ENCODE measurements at regions not wholly inside any gene's neighbourhood (a gene's known extent, or its start where the extent isn't known, plus 50 kb on each side); places are given as distances from the start of the nearest gene placed in this dataset.

- DNase-seq (ENCODE audit: low read depth) = no peak
Observed at GRCh38 chr21:35644523-35644922, 415.8 kb downstream of the SETD4 start.

DNA sequence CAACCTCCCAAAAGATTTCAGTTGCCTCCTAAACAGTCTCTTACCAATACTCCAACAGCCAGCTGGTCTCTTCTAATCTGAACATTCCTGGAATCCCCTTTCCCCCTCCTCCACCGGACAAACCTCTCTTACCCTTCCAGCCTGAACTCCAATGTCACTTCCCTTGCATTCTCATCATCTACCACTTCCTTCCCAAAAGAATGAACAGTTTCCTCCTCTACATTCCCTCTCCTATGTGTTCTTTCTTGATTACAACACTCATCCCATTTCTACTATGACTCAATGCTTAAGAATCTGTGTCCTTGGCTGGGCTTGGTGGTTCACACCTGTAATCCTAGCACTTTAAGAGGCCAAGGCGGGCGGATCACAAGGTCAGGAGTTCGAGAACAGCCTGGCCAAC, 417.1 kb downstream of the SETD4 start:
- DNase-seq (ENCODE audit: low read depth) = peak; percentile 26

DNA sequence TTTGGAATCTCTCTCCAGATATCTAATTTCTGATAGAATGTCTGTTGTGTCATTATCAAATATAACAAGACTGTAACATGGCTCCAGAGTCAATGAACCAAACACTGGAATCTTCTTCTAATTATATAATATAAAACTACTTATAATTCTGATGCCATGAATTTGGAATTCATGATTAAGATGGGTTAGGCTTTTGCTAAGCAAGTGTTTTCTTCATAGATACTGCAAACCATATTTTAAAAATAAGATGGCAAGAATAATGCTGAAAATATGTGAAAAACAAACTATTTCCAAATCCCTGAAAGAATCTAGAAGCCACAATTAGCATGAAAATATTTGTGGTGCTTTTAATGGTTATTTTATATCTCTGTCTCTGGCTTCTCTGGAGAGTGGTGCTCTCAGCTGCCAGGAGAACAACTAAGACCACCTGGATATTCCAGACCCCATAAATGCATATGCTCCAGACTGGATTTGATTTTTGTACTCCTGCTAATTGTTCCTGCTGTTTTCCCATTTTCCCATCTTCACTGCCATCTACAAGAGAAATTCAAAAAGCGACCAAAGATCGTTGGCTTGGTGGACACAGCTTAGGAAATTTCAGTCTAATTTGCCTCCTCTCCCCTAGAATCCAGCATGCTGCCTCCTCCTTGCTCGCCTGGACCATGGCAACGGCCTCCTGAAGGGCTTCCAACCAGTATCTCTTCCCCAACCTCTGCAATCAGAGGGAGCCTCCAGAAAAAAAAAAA, 418.9 kb downstream of the SETD4 start:
- DNase-seq (ENCODE audit: low read depth) = no peak

- no peak for DNase-seq (ENCODE audit: low read depth)
Observed at GRCh38 chr21:35637431-35637830, 422.9 kb downstream of the SETD4 start.

- DNase-seq (ENCODE audit: low read depth) = no peak
Observed at GRCh38 chr21:35635994-35636393, 424.3 kb downstream of the SETD4 start.

DNA sequence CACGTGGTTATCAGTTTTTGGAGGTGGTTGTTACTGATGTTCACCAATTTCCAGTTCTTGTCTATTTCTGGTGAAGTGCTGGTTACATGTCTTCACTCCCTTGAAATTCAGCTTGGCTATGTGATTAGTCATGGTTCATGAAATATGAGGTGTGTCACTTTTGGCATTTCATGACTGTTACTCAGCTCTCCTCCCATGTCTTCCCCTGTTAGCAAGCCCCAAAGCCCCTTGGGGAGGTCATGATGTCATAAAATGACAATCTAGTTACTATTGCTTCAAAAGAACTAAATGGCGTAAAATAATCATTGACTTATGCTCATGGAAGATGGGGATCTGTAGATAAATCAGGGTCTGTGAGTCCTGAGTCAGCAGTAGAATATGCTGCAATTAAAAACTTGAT, 425.1 kb downstream of the SETD4 start:
- no peak for DNase-seq (ENCODE audit: low read depth)

GRCh38 chr21:35633501-35633900, 426.8 kb downstream of the SETD4 start:
- no peak for DNase-seq (ENCODE audit: low read depth)

DNA sequence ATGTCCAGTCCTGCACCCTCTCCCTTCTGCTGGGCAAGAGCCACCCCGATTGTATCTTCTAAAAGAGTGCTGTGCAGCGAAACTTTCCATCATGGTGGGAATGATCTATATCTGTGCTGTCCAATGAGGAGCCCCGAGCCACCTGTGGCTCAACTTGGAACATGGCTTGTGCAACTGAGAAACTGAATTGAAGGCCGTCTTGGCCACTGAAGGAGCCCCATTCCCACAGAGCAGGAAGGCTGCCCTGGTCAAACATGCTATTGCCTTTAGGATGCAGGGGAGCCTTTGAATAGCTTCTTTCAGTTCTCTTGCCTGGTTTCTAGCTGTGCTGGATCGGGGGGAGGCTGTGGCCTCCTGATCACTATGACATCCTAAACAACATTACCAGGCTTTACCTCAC, 427.6 kb downstream of the SETD4 start:
- DNase-seq (ENCODE audit: low read depth) = no peak

DNA sequence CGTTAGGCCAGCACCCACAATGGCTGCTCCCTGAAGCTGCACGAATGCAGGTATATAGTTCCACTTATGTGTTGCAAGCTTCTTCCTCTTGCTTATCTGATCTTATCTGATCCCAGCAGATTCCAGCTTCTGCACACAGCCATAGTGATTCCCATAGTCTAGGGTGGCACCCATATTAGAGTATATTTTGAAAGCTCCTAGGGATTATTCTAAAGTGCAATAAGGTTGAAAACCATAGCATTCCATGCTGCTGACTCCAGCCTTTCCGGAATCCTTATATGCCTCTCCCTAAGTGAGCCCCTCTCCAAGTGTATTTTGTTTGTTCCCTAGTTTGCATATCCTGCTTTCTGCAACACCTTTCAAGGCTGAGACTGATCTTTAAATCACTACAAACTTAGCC, 432.0 kb downstream of the SETD4 start:
- no peak for DNase-seq (ENCODE audit: low read depth)

GRCh38 chr21:35627462-35627861, 432.9 kb downstream of the SETD4 start:
- no peak for DNase-seq (ENCODE audit: low read depth)

- no peak for DNase-seq (ENCODE audit: low read depth)
Observed at GRCh38 chr21:35625576-35625975, 434.8 kb downstream of the SETD4 start.

GRCh38 chr21:35624901-35625300, 435.4 kb downstream of the SETD4 start:
- DNase-seq (ENCODE audit: low read depth) = no peak

DNA sequence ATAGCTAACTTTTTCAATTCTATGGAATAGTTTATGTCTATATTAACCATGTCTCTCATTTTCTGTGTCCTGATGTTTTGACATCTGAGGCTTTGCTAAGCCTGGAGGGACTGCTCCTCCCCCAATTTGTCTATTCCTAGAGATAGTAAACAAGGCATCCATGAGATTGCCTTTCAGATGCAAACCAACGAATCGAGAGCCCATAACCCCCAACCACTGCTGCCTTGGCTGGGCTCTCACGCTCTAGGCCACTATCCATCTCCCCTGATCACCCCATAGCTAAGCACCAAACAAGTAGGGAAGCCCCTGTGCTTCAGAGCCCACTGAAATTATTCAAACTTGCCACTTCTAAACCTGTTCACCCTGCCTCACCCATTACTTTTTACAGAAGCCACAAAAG, 437.7 kb downstream of the SETD4 start:
- DNase-seq (ENCODE audit: low read depth) = no peak

- no peak for DNase-seq (ENCODE audit: low read depth)
Observed at GRCh38 chr21:35619184-35619583, 441.1 kb downstream of the SETD4 start.

GRCh38 chr21:35617491-35617890, 442.8 kb downstream of the SETD4 start:
- DNase-seq (ENCODE audit: low read depth) = no peak

DNA sequence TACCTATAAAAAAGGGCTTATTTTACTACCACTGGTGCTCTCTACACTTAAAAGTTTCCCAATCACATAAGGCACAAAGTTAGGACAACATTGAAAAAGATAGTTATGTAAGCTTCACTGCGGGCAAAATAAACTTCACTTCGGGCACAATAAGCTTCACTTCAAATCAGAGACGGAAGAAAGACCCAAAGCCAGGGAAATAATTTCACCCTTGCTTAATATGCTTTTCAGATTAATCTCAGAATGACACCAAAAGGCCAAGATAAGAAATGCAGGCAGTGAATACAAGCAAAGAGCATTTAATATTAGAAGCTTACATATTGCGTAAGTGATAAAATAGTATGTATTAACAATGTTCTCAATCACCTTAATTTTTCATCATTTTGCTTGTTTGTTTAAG, 444.2 kb downstream of the SETD4 start:
- no peak for DNase-seq (ENCODE audit: low read depth)

DNA sequence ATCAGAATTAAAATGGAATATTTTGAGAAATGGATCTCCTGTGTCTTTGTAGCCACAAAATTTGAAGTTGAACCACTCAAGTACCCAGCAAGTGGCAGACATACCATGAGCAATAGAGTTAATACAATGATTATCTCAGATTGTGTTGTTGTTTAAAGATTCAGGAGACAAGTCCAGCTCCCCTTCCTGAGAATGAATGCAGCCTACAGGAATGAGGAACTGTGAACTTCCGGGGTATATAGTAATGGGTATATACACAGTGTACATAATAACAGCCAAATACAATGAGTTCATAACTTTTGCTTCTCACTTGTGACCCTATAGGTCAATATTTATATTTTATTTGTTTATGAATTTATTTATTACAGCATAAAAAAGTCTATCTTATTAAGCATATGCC, 445.0 kb downstream of the SETD4 start:
- no peak for DNase-seq (ENCODE audit: low read depth)

DNA sequence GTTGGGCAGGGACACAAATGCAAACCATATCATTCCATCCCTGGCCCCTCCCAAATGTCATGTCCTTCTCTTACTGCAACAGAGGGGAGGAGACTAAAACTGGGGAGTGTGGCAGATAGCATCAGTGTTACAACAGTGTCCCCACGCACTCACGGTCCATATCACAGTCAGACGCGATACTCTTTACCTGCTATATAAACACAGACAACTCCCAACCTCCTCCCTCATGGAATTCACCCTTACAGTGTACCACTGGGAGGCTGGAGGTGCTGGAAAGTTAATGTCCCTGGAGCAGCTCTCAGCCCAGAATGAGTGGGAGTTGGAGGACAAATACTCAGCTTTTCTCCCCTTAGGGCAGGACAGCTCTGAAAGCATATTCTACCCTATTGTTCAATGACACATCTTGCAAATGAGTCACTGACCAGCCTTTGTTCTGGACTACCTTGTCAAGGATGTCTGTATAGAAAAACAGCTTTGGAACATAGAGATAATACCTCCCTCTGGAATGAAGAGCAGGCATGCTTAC, 445.9 kb downstream of the SETD4 start:
- DNase-seq (ENCODE audit: low read depth) = no peak

DNA sequence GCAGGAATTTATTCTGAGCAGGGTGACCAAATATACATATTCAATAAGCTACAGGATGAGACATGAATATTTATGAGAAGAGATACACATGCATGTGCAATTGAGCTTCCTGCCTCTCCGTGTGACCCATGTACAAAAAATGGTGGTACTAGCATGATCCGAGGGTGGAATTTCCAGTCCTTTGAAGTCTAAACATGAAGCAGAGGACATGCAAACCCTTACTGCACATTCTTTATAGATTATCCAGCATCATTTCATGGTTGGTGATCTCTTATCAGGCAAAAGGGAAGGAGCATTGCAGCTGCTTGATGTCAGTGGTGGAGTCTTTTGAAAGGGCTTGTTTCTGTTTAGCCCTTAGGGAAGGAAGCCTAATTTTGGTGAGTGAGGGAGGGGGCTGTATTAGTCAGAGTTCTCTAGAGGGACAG, 448.6 kb downstream of the SETD4 start:
- DNase-seq (ENCODE audit: low read depth) = no peak

GRCh38 chr21:35609263-35609662, 451.1 kb downstream of the SETD4 start:
- no peak for DNase-seq (ENCODE audit: low read depth)

DNA sequence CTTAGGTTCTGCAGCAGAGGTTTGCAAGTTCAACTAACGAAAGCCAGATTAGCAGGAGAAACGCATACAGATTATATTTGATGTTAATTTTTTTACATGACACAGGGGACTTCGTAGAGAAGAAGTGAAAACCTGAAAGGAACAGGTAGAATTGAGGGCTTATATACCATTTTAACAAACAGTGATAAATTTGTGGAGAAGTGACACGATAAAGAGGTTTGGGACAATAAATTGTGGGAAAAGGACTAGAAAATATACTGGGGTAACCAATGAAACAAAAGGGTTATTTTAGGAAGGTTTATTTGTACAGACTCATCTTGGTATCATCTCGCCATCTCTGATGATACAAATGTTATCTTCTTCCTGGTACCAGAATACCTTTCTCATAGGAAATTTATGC, 452.9 kb downstream of the SETD4 start:
- DNase-seq (ENCODE audit: low read depth) = no peak

- DNase-seq (ENCODE audit: low read depth) = no peak
Observed at GRCh38 chr21:35606578-35606977, 453.7 kb downstream of the SETD4 start.

DNA sequence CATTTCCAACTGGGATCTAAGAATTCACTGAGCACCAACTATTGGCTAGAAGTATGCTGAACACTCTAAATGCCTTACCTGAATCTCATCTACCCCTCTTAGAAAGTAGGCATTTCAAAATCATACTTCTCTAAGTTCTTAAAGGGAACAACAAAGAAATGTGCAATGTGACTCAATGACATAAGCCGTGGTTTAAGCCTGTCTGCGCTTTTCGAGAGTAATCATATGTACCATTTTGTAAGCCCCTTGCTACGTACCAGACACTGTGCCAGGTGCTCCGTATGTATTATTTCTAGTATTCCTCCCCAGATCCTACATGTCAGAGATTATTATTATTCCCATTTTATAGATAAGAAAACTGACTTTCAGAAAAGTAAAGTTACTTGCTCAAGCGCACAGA, 454.2 kb downstream of the SETD4 start:
- DNase-seq (ENCODE audit: low read depth) = no peak

DNA sequence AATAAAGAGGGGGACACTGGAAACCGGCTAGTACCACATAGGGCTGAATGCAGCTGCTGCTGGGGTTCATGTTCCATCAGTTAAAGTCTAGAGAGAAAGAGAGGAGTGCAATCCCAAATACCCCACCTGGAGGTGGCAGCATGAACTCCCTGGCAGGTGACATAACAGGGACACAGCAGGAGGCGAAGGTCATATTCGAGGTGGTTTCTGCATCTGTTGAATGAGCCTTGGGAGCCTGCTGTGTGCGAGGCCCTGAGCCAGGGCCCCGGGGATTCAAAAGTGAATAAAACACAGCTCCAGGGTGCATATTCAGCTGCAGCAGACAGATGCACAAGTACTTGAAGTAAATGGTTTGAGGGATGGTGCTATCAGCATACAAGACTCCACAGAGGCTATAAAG, 456.8 kb downstream of the SETD4 start:
- no peak for DNase-seq (ENCODE audit: low read depth)

All from HS-27A (cell line).